Breast epithelium (tissue), 4 donors: ENCODE measurements at regions not wholly inside any gene's neighbourhood (a gene's known extent, or its start where the extent isn't known, plus 50 kb on each side); places are given as distances from the start of the nearest gene placed in this dataset.

Source experiments
- DNase-seq, 2 donors: peaks; one replicate each; pipeline ENCODE4 v3.0.0-alpha.2; 2019; ENCODE audit warnings: low spot score in 2 of 2
- H3K27ac ChIP-seq, 2 donors: fragments of 200-600 bp; sonication (generic) in 1 of 2; one replicate each; pipeline ENCODE4 v1.5.1; 2016 to 2019; ENCODE audit warnings: mild to moderate bottlenecking in 1 of 2
- H3K27me3 ChIP-seq, 2 donors: fragments of 200-600 bp; sonication (generic) in 1 of 2; one replicate each; pipeline versions ENCODE4 v1.5.1 to v1.6.0; 2017 to 2019; ENCODE audit warnings: control low read depth in 1 of 2, mild to moderate bottlenecking in 1 of 2
- H3K36me3 ChIP-seq: fragments of 200-600 bp; one replicate; pipeline ENCODE4 v1.5.1; 2019
- H3K4me1 ChIP-seq, 2 donors: fragments of 200-600 bp; sonication (generic); one replicate each; pipeline ENCODE4 v1.5.1; 2016 to 2019; ENCODE audit warnings: control low read depth in 1 of 2
- H3K4me3 ChIP-seq, 3 donors: fragments of 200-600 bp; sonication (generic); 1 replicate in 2 of 3; 2 replicates in 1 of 3; pipeline ENCODE4 v1.5.1; 2016 to 2019; ENCODE audit warnings: mild to moderate bottlenecking in 3 of 3, moderate library complexity in 2 of 3
- H3K9me3 ChIP-seq, 2 donors: fragments of 200-600 bp; sonication (generic) in 1 of 2; one replicate each; pipeline ENCODE4 v1.5.1; 2016 to 2019; ENCODE audit warnings: control low read depth in 1 of 2
- CTCF ChIP-seq, 3 donors: fragments of 450-650 bp; IDR thresholded peaks; one replicate each; pipeline ENCODE4 v1.5.1; 2016 to 2017; ENCODE audit warnings: antibody characterized with exemption in 3 of 3, mild to moderate bottlenecking in 3 of 3, moderate library complexity in 3 of 3
- POLR2A ChIP-seq: fragments of 450-650 bp; IDR thresholded peaks from one replicate; pipeline ENCODE4 v1.6.1; 2016; ENCODE audit warnings: antibody characterized with exemption, mild to moderate bottlenecking, moderate library complexity
- POLR2AphosphoS5 ChIP-seq, 3 donors: sonication (generic); formaldehyde crosslinking; IDR thresholded peaks; one replicate each; pipeline ENCODE4 v1.6.1; 2017; ENCODE audit warnings: antibody characterized with exemption in 3 of 3
- intact Hi-C: fragments of 100-400 bp; cut with DNase I; formaldehyde crosslinking; loops from one replicate; pipeline ENCODE4 v1.15.1; 2023; ENCODE audit warnings: low total_unique reads

- no peaks in the 10 kb centered on the region for H3K4me1 ChIP-seq
- intact Hi-C loops = no loop called here
- no peak for DNase-seq
Observed at GRCh38 chr1:188220051-188220450, 1391.3 kb downstream of the PLA2G4A start.

GRCh38 chr1:188224263-188224662 is 1395.5 kb downstream of the PLA2G4A start:
- TF ChIP-seq CTCF (IDR thresholded peaks at IDR 0.05) (no peak), POLR2A (no peak), POLR2AphosphoS5 (IDR thresholded peaks at IDR 0.05) (no peak)
- no peaks in the 10 kb centered on the region for H3K27me3 ChIP-seq
- no peaks in the 10 kb centered on the region for H3K4me1 ChIP-seq
- intact Hi-C loops = no loop called here
- no peak overlapping the region for H3K27ac ChIP-seq
- no peak overlapping the region for H3K4me3 ChIP-seq
- H3K9me3 ChIP-seq = no peaks in the 10 kb centered on the region
- no peaks in the 10 kb centered on the region for H3K36me3 ChIP-seq
- no peak for DNase-seq

More at GRCh38 chr1:188220051-188220450, 1391.3 kb downstream of the PLA2G4A start:
- no peak overlapping the region for H3K4me3 ChIP-seq
- H3K36me3 ChIP-seq = no peaks in the 10 kb centered on the region
- no peaks in the 10 kb centered on the region for H3K27me3 ChIP-seq
- H3K9me3 ChIP-seq = no peaks in the 10 kb centered on the region
- TF ChIP-seq POLR2AphosphoS5 (IDR thresholded peaks at IDR 0.05) (no peak), POLR2A (no peak), CTCF (IDR thresholded peaks at IDR 0.05) (no peak)
- H3K27ac ChIP-seq = no peak overlapping the region

GRCh38 chr1:188225975-188226374 is 1397.2 kb downstream of the PLA2G4A start:
- no peaks in the 10 kb centered on the region for H3K9me3 ChIP-seq

GRCh38 chr1:188228623-188229022 is 1399.9 kb downstream of the PLA2G4A start:
- Histone ChIP-seq H3K4me1 (no peaks in the 10 kb centered on the region), H3K9me3 (no peaks in the 10 kb centered on the region), H3K27me3 (no peaks in the 10 kb centered on the region), H3K27ac (no peak overlapping the region), H3K4me3 (no peak overlapping the region), H3K36me3 (peaks cover 3% of the 10 kb centered on the region)
- intact Hi-C loops = no loop called here
- DNase-seq = no peak
- TF ChIP-seq POLR2AphosphoS5 (IDR thresholded peaks at IDR 0.05) = no peak
- no peak for TF ChIP-seq CTCF (IDR thresholded peaks at IDR 0.05)
- TF ChIP-seq POLR2A = no peak

More at GRCh38 chr1:188225975-188226374, 1397.2 kb downstream of the PLA2G4A start:
- Histone ChIP-seq H3K36me3 (peaks cover 3% of the 10 kb centered on the region), H3K4me1 (no peaks in the 10 kb centered on the region), H3K27me3 (no peaks in the 10 kb centered on the region), H3K27ac (no peak overlapping the region), H3K4me3 (no peak overlapping the region)
- intact Hi-C loops = no loop called here
- no peak for TF ChIP-seq CTCF (IDR thresholded peaks at IDR 0.05)
- no peak for TF ChIP-seq POLR2A
- no peak for TF ChIP-seq POLR2AphosphoS5 (IDR thresholded peaks at IDR 0.05)
- DNase-seq = no peak

GRCh38 chr1:188237573-188238348 is 1409.0 kb downstream of the PLA2G4A start:
- TF ChIP-seq POLR2AphosphoS5 (IDR thresholded peaks at IDR 0.05) (no peak), CTCF (IDR thresholded peaks at IDR 0.05) (no peak), POLR2A (no peak)
- intact Hi-C loops = no loop called here
- Histone ChIP-seq H3K36me3 (no peaks in the 10 kb centered on the region), H3K4me3 (no peak overlapping the region), H3K4me1 (no peaks in the 10 kb centered on the region), H3K27me3 (no peaks in the 10 kb centered on the region), H3K9me3 (no peaks in the 10 kb centered on the region), H3K27ac (no peak overlapping the region)
- no peak for DNase-seq
